A549 (cell line): ENCODE measurements at regions not wholly inside any gene's neighbourhood (a gene's known extent, or its start where the extent isn't known, plus 50 kb on each side); places are given as distances from the start of the nearest gene placed in this dataset.

ENCODE experiments used
- ATAC-seq, 2 experiments: fragments of 200-7000 bp in 1 of 2; fragments of >200 bp in 1 of 2; cut with Nextera tagmentation in 1 of 2; cut with Tn5 transposase in 1 of 2; 3 replicates each; pipeline versions ENCODE4 v1.8.0 to v1.9.1; 2018 to 2020; ENCODE audit warnings: mild to moderate bottlenecking in 1 of 2, moderate library complexity in 1 of 2
- CTCF ChIA-PET: fragments of 300-600 bp; sonication (Branson Sonifier 250); formaldehyde crosslinking; extraction: SDS; loops from one replicate; lab custom pipeline; 2021; ENCODE audit warnings: antibody characterized with exemption, inconsistent platforms; lab: Yijun Ruan, JAX
- POLR2A ChIA-PET: fragments of 350-600 bp; formaldehyde crosslinking; extraction: SDS; loops from one replicate; lab custom pipeline; 2021; ENCODE audit warnings: antibody characterized with exemption, inconsistent platforms; lab: Yijun Ruan, JAX
- DNase-seq, 2 experiments: peaks; one replicate each; pipeline versions ENCODE4 v3.0.0 to v3.0.0-alpha.2; 2011 to 2016; ENCODE audit warnings: low read depth in 1 of 2, low spot score in 1 of 2
- FAIRE-seq: peaks from 2 replicates; lab custom pipeline; 2011; peaks lifted over from hg19 to GRCh38; lab: Jason Lieb, UNC
- H3K27ac ChIP-seq, 2 experiments: fragments of >200 bp; sonication (Bioruptor Twin); formaldehyde crosslinking; 3 replicates each; pipeline ENCODE4 v1.5.1; 2016 to 2017
- H3K4me1 ChIP-seq: fragments of >200 bp; sonication (Bioruptor Twin); formaldehyde crosslinking; 3 replicates; pipeline ENCODE4 v1.6.1; 2016
- H3K4me2 ChIP-seq: fragments of >200 bp; sonication (Bioruptor Twin); formaldehyde crosslinking; 3 replicates; pipeline ENCODE4 v1.6.1; 2016
- H3K4me3 ChIP-seq: fragments of >200 bp; sonication (Bioruptor Twin); formaldehyde crosslinking; 3 replicates; pipeline ENCODE4 v1.5.1; 2016
- H3K9me3 ChIP-seq: fragments of >200 bp; sonication (Bioruptor Twin); formaldehyde crosslinking; 3 replicates; pipeline ENCODE4 v1.6.1; 2016
- BHLHE40 ChIP-seq: IDR thresholded peaks from 2 replicates; pipeline ENCODE4 v1.6.1; 2012; ENCODE audit warnings: low read depth, low read length, inconsistent platforms
- CEBPB ChIP-seq, 2 experiments: fragments of >200 bp in 1 of 2; sonication (Bioruptor Twin) in 1 of 2; formaldehyde crosslinking in 1 of 2; IDR thresholded peaks; 2 replicates each; pipeline ENCODE4 v1.6.1; 2012 to 2016
- CHD2 ChIP-seq: fragments of 150-350 bp; IDR thresholded peaks from 2 replicates; pipeline ENCODE4 v1.6.1; 2014; ENCODE audit warnings: low read length; ENCODE audit not compliant: partially characterized antibody
- CHD4 ChIP-seq: fragments of 200-600 bp; sonication (generic); IDR thresholded peaks from 2 replicates; pipeline ENCODE4 v1.6.1; 2016; ENCODE audit warnings: antibody characterized with exemption, mild to moderate bottlenecking, borderline replicate concordance
- EHF ChIP-seq: fragments of 250-450 bp; sonication (Bioruptor Pico); IDR thresholded peaks from 2 replicates; pipeline ENCODE4 v1.5.0; 2020; ENCODE audit warnings: mild to moderate bottlenecking
- ELK1 ChIP-seq: fragments of 150-350 bp; IDR thresholded peaks from 2 replicates; pipeline ENCODE4 v1.6.1; 2014; ENCODE audit warnings: low read depth, mild to moderate bottlenecking, low read length
- EP300 ChIP-seq, 2 experiments: fragments of >200 bp; sonication (Bioruptor Twin); formaldehyde crosslinking; IDR thresholded peaks; 2 replicates in 1 of 2; 3 replicates in 1 of 2; pipeline ENCODE4 v1.6.1; 2016 to 2017
- ESRRA ChIP-seq: fragments of 150-350 bp; IDR thresholded peaks from 2 replicates; pipeline ENCODE4 v1.6.1; 2014; ENCODE audit warnings: mild to moderate bottlenecking, low read length, borderline replicate concordance
- FOSL2 ChIP-seq, 2 experiments: fragments of 450-650 bp in 1 of 2; fragments of >200 bp in 1 of 2; sonication (Bioruptor Twin) in 1 of 2; formaldehyde crosslinking; IDR thresholded peaks; 2 replicates each; pipeline versions ENCODE4 v1.5.0 to v1.6.1; 2016 to 2020; ENCODE audit warnings: mild to moderate bottlenecking in 1 of 2, moderate library complexity in 1 of 2
- HDAC2 ChIP-seq: fragments of 200-600 bp; sonication (generic); IDR thresholded peaks from 2 replicates; pipeline ENCODE4 v1.6.1; 2016
- HES2 ChIP-seq: fragments of >200 bp; sonication (Bioruptor Twin); formaldehyde crosslinking; IDR thresholded peaks from 2 replicates; pipeline ENCODE4 v1.6.1; 2016
- HEYL ChIP-seq: fragments of 250-450 bp; sonication (Bioruptor Pico); IDR thresholded peaks from 2 replicates; pipeline ENCODE4 v1.8.0; 2021; ENCODE audit warnings: mild to moderate bottlenecking, moderate library complexity
- HMGXB4 ChIP-seq: fragments of 250-450 bp; sonication (Bioruptor Pico); IDR thresholded peaks from 2 replicates; pipeline ENCODE4 v1.5.0; 2021; ENCODE audit warnings: mild to moderate bottlenecking, moderate library complexity, borderline replicate concordance
- HOXB13 ChIP-seq: fragments of 250-450 bp; sonication (Bioruptor Pico); IDR thresholded peaks from 2 replicates; pipeline ENCODE4 v1.5.0; 2020; ENCODE audit warnings: low read depth, mild to moderate bottlenecking, moderate library complexity
- MAFK ChIP-seq: fragments of 450-650 bp; IDR thresholded peaks from 2 replicates; pipeline ENCODE4 v1.6.1; 2014; ENCODE audit not compliant: partially characterized antibody
- MAX ChIP-seq: IDR thresholded peaks from 2 replicates; pipeline ENCODE4 v1.6.1; 2012
- MAZ ChIP-seq: fragments of 150-350 bp; IDR thresholded peaks from 2 replicates; pipeline ENCODE4 v1.6.1; 2014; ENCODE audit warnings: antibody characterized with exemption, low read depth, low read length, borderline replicate concordance
- MYC ChIP-seq: IDR thresholded peaks from 2 replicates; pipeline ENCODE4 v1.6.1; 2012; ENCODE audit warnings: mild to moderate bottlenecking, inconsistent platforms, low read length, improper control_type of control experiment, borderline replicate concordance
- NFE2L2 ChIP-seq: fragments of 150-350 bp; conservative IDR thresholded peaks from 2 replicates; pipeline ENCODE4 v1.6.1; 2014; ENCODE audit warnings: low read length
- PHF8 ChIP-seq: fragments of 200-600 bp; sonication (generic); IDR thresholded peaks from 2 replicates; pipeline ENCODE4 v1.6.1; 2016; ENCODE audit warnings: low read depth, mild to moderate bottlenecking, antibody characterized with exemption, moderate library complexity, borderline replicate concordance
- POLR2A ChIP-seq: IDR thresholded peaks from 2 replicates; pipeline ENCODE4 v1.6.1; 2012; ENCODE audit warnings: mild to moderate bottlenecking, low read length
- POLR2AphosphoS2 ChIP-seq: conservative IDR thresholded peaks from 2 replicates; pipeline ENCODE4 v1.6.1; 2012; ENCODE audit warnings: low read length, improper control_type of control experiment, inconsistent platforms
- RARB ChIP-seq: fragments of 250-450 bp; sonication (Bioruptor Pico); IDR thresholded peaks from 2 replicates; pipeline ENCODE4 v1.8.0; 2021; ENCODE audit warnings: mild to moderate bottlenecking, moderate library complexity
- RCOR1 ChIP-seq: fragments of 150-350 bp; IDR thresholded peaks from 2 replicates; pipeline ENCODE4 v1.6.1; 2014; ENCODE audit warnings: antibody characterized with exemption, low read length, low read depth
- REST ChIP-seq: fragments of 200-600 bp; sonication (generic); IDR thresholded peaks from 2 replicates; pipeline ENCODE4 v1.6.1; 2016; ENCODE audit warnings: antibody characterized with exemption, mild to moderate bottlenecking, moderate library complexity
- RNF2 ChIP-seq: fragments of 200-600 bp; sonication (generic); IDR thresholded peaks from 2 replicates; pipeline ENCODE4 v1.6.1; 2016; ENCODE audit warnings: low read depth, mild to moderate bottlenecking, antibody characterized with exemption, moderate library complexity, borderline replicate concordance
- TFCP2L1 ChIP-seq: fragments of 250-450 bp; sonication (Bioruptor Pico); IDR thresholded peaks from 2 replicates; pipeline ENCODE4 v1.5.0; 2021; ENCODE audit warnings: mild to moderate bottlenecking
- TP53 ChIP-seq: fragments of 250-450 bp; sonication (Bioruptor Pico); IDR thresholded peaks from 2 replicates; pipeline ENCODE4 v1.5.0; 2021; ENCODE audit warnings: mild to moderate bottlenecking, moderate library complexity
- ZC3H11A ChIP-seq: fragments of 450-650 bp; IDR thresholded peaks from 2 replicates; pipeline ENCODE4 v1.6.1; 2014; ENCODE audit warnings: antibody characterized with exemption, mild to moderate bottlenecking
- ZFP36 ChIP-seq: fragments of 450-650 bp; IDR thresholded peaks from 2 replicates; pipeline ENCODE4 v1.6.1; 2014; ENCODE audit warnings: borderline replicate concordance; ENCODE audit not compliant: partially characterized antibody
- ZNF302 ChIP-seq: fragments of 250-450 bp; sonication (Bioruptor Pico); IDR thresholded peaks from 2 replicates; pipeline ENCODE4 v1.9.0; 2021; ENCODE audit warnings: inconsistent platforms, mild to moderate bottlenecking, moderate library complexity
- WGBS: methylation state at CpG from one replicate; pipeline ENCODE4 v1.1.6; 2017; ENCODE audit errors: missing lambda C conversion rate; 5-methylcytosine and 5-hydroxymethylcytosine counted together

GRCh38 chr10:78732381-78732780, 336.4 kb upstream of the ZMIZ1 start:
- TF ChIP-seq ZC3H11A (no peak), HDAC2 (no peak), REST (no peak), HOXB13 (CRISPR knock-in tag) (no peak), ESRRA (no peak), FOSL2 (IDR thresholded peaks at IDR 0.05) (no peak), FOSL2 (CRISPR knock-in tag; IDR thresholded peaks at IDR 0.05) (no peak), CEBPB (IDR thresholded peaks at IDR 0.05) (no peak), RNF2 (no peak), MYC (no peak), ZNF302 (CRISPR knock-in tag) (no peak), CHD2 (no peak), ELK1 (no peak), RARB (CRISPR knock-in tag) (no peak), HES2 (no peak), MAFK (no peak)
- FAIRE-seq (no peak), ATAC-seq (no peak), DNase-seq (no peak)
- WGBS = 63% methylated on average over 7 of the region's 8 CpGs
- no peak overlapping the region for H3K4me2 ChIP-seq
- no peak overlapping the region for H3K27ac ChIP-seq
- no peaks in the 10 kb centered on the region for H3K9me3 ChIP-seq
- H3K4me3 ChIP-seq = no peak overlapping the region
- ChIA-PET POLR2A (no interaction called here), CTCF (no interaction called here)
- H3K4me1 ChIP-seq = no peaks in the 10 kb centered on the region

GRCh38 chr10:78736926-78737630, 331.7 kb upstream of the ZMIZ1 start:
- no peak for FAIRE-seq
- no peak for ATAC-seq
- H3K4me3 ChIP-seq = no peak overlapping the region
- 34% methylated on average over 4 of the region's 4 CpGs for WGBS
- ChIA-PET CTCF (no interaction called here), POLR2A (no interaction called here)
- peaks cover 10% of the 10 kb centered on the region for H3K4me1 ChIP-seq
- no peak overlapping the region for H3K4me2 ChIP-seq
- DNase-seq = no peak
- H3K27ac ChIP-seq = no peak overlapping the region
- H3K9me3 ChIP-seq = no peaks in the 10 kb centered on the region
- no peak for TF ChIP-seq BHLHE40
- no peak for TF ChIP-seq MAZ
- TF ChIP-seq EHF = no peak
- TF ChIP-seq EP300 (IDR thresholded peaks at IDR 0.05) = no peak
- TF ChIP-seq ZNF302 (CRISPR knock-in tag) = no peak
- TF ChIP-seq ZFP36 = no peak
- no peak for TF ChIP-seq POLR2A
- TF ChIP-seq TFCP2L1 (CRISPR knock-in tag) = no peak
- TF ChIP-seq HEYL (CRISPR knock-in tag) = no peak
- TF ChIP-seq CHD4 = no peak
- no peak for TF ChIP-seq RCOR1
- no peak for TF ChIP-seq NFE2L2
- TF ChIP-seq ESRRA = no peak
- no peak for TF ChIP-seq RNF2
- TF ChIP-seq PHF8 = no peak
- TF ChIP-seq POLR2AphosphoS2 = no peak
- no peak for TF ChIP-seq MAX
- no peak for TF ChIP-seq HMGXB4 (CRISPR knock-in tag)
- no peak for TF ChIP-seq TP53
- no peak for TF ChIP-seq MAFK
